ENCODE measurements at regions not wholly inside any gene's neighbourhood (a gene's known extent, or its start where the extent isn't known, plus 50 kb on each side); places are given as distances from the start of the nearest gene placed in this dataset.
"Not testable (repeated sequence)": the region's sequence is repeated elsewhere in the genome, so short reads cannot be mapped to it uniquely, and the experiment has no call there.

DNA sequence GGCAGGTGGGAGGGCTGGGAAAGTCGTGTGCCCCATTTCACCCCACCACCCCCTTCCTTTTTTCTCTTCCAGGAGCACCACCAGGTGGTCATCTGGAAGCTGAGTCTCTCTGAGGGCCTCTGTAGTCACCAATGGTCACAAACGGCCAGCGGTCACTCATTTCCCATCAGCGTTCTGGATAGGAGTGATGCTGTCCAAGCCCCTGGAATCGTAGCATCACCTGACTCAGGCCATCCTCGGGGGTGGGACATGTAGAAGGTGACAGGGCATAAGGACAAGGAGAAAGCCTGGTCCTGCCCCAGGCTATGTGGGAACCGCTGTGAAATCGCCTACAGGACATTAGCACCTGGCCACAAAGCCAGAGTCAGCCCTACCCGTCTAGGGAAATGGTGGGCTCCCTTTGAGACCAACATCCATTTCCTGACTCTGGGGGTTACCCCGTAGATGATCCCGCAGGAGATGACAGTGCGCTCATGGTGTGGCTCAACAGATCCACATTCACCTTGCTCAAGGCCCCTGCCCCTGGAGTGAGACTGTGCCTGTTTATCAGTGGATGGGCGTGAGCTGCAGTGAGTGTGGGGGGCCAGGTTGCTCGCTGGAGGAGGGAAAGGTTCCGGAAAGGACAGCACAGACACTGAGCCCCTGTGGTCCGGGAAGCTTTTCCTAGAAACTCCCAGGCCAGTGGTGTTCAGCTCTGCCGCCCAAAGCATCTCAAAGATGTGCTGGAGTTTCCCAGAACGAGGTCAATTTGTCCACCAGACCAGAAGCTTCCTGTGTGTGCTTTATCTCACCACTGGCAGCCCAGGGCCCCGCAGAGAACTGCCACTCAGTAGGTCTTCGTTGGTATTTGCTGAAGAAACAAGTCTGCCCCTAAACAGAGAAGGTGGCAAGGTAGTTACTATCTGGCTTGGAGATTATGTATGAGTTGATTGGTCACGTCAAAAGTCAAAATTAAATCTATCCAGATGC is 61.1 kb upstream of the UNC5A start:
- no peak for DNase-seq

- DNase-seq: no peak
These were observed 60.2 kb upstream of the UNC5A start for GRCh38 chr5:176750144-176750543.

- no peak for DNase-seq
These were observed 55.9 kb upstream of the UNC5A start for GRCh38 chr5:176754376-176754973.

GRCh38 chr5:176755593-176755992 is 54.8 kb upstream of the UNC5A start:
- not testable (repeated sequence) for DNase-seq

GRCh38 chr5:176757569-176757968 is 52.8 kb upstream of the UNC5A start:
- not testable (repeated sequence) for DNase-seq

All from activated CD4-positive, alpha-beta T cell treated with anti-CD3 and anti-CD28 coated beads, Interleukin-2, amount 50 U/mL, for 16 hours (primary cell).